CD4-positive, alpha-beta T cell (primary cell): ENCODE measurements at regions not wholly inside any gene's neighbourhood (a gene's known extent, or its start where the extent isn't known, plus 50 kb on each side); places are given as distances from the start of the nearest gene placed in this dataset.
"Not testable (repeated sequence)": the region's sequence is repeated elsewhere in the genome, so short reads cannot be mapped to it uniquely, and the experiment has no call there.

ENCODE experiments used
- ATAC-seq: fragments of 200-7000 bp; cut with Tn5 transposase; one replicate; pipeline ENCODE4 v1.10.0; 2022; ENCODE audit warnings: mild to moderate bottlenecking; ENCODE audit not compliant: poor library complexity
- CTCF ChIA-PET: fragments of 350-600 bp; sonication (Branson Sonifier 250); formaldehyde crosslinking; loops from one replicate; lab custom pipeline; 2021; ENCODE audit warnings: antibody characterized with exemption, inconsistent platforms; lab: Charles Lee
- POLR2A ChIA-PET: fragments of 350-600 bp; sonication (Branson Sonifier 250); formaldehyde crosslinking; loops from one replicate; lab custom pipeline; 2021; ENCODE audit warnings: antibody characterized with exemption, inconsistent platforms; lab: Charles Lee
- DNase-seq, 14 experiments: peaks; one replicate each; pipeline ENCODE4 v3.0.0-alpha.2; 2013 to 2020; ENCODE audit warnings: mixed read lengths in 2 of 14
- H3K27ac ChIP-seq, 2 donors: one replicate each; pipeline versions ENCODE4 v1.5.1 to v1.7.0; 2013; ENCODE audit warnings: low read length in 2 of 2, low read depth in 1 of 2, mild to moderate bottlenecking in 1 of 2
- H3K27me3 ChIP-seq, 2 experiments: 1 replicate in 1 of 2; 2 replicates in 1 of 2; pipeline versions ENCODE4 v1.6.1 to v1.7.0; 2013; ENCODE audit warnings: low read length in 2 of 2, control low read depth in 1 of 2, mild to moderate bottlenecking in 1 of 2, moderate library complexity in 1 of 2; ENCODE audit not compliant: insufficient read depth in 2 of 2, control insufficient read depth in 1 of 2
- H3K36me3 ChIP-seq: one replicate; pipeline ENCODE4 v1.6.1; 2013; ENCODE audit warnings: low read length, control low read depth; ENCODE audit not compliant: insufficient read depth
- H3K4me1 ChIP-seq: one replicate; pipeline ENCODE4 v1.6.1; 2013; ENCODE audit warnings: low read length, control low read depth; ENCODE audit not compliant: insufficient read depth
- H3K4me3 ChIP-seq: one replicate; pipeline ENCODE4 v1.5.1; 2013; ENCODE audit warnings: mild to moderate bottlenecking, low read length, moderate library complexity
- H3K9me3 ChIP-seq, 2 experiments: 1 replicate in 1 of 2; 2 replicates in 1 of 2; pipeline versions ENCODE4 v1.6.1 to v1.7.0; 2013; ENCODE audit warnings: low read length in 2 of 2, mild to moderate bottlenecking in 2 of 2, control low read depth in 1 of 2, moderate library complexity in 1 of 2; ENCODE audit not compliant: control insufficient read depth in 1 of 2, insufficient read depth in 1 of 2
- H3K27ac Mint-ChIP-seq: one replicate; pipeline ENCODE4 v1.8.0; 2020; ENCODE audit warnings: mixed read lengths
- H3K27me3 Mint-ChIP-seq: one replicate; pipeline ENCODE4 v1.8.0; 2021; ENCODE audit warnings: mixed read lengths
- H3K36me3 Mint-ChIP-seq: one replicate; pipeline ENCODE4 v1.8.0; 2021; ENCODE audit warnings: low read depth, mixed read lengths
- H3K4me1 Mint-ChIP-seq: one replicate; pipeline ENCODE4 v1.8.0; 2021; ENCODE audit warnings: low read depth, mixed read lengths
- H3K4me3 Mint-ChIP-seq: one replicate; pipeline ENCODE4 v1.8.0; 2020; ENCODE audit warnings: mild to moderate bottlenecking, mixed read lengths
- H3K9me3 Mint-ChIP-seq: one replicate; pipeline ENCODE4 v1.8.0; 2020; ENCODE audit warnings: mixed read lengths
- intact Hi-C, 2 experiments: fragments of 100-400 bp; cut with DNase I in 1 of 2; cut with micrococcal nuclease in 1 of 2; formaldehyde crosslinking; loops; one replicate each; pipeline versions ENCODE4 v1.15.1 to v1.9.0; 2023 to 2025; cut with DNase I, micrococcal nuclease
- TF ChIP-seq, protein P1 (sequence below): fragments of 200-600 bp; IDR thresholded peaks from one replicate; pipeline ENCODE4 v1.8.0; 2022; ENCODE audit warnings: antibody characterized with exemption, mild to moderate bottlenecking

DNA sequence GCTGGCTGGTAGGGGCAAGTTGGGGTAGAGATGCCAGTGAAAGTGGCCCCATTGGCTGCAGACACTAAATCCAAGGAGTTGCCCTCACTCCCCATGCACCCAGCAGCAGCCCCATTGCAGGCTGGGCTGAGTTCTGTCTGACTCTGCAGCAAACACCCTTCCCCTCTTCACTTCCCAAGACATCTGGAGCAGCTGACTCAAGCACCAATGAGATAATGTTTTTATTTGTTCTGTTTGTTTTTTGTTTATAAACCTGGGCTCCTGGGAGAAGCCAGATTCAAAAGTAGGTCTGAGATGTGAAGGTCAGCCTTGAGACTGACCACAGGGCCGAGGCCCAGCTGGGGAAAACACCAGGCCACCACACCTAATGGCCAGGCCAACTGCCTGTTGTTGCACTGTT, 545.9 kb upstream of the KLF4 start:
- no peaks in the 10 kb centered on the region for H3K27me3 ChIP-seq
- ChIA-PET CTCF (no interaction called here), POLR2A (no interaction called here)
- no peaks in the 10 kb centered on the region for H3K36me3 ChIP-seq
- H3K4me1 ChIP-seq: no peaks in the 10 kb centered on the region
- intact Hi-C loops: no loop called here
- H3K9me3 ChIP-seq: peaks cover 0 to 6% of the 10 kb centered on the region in 2 experiments
- no peak overlapping the region for H3K27ac Mint-ChIP-seq
- ATAC-seq (no peak), DNase-seq (no peak)
- no peaks in the 10 kb centered on the region for H3K36me3 Mint-ChIP-seq
- TF ChIP-seq, protein P1, sequence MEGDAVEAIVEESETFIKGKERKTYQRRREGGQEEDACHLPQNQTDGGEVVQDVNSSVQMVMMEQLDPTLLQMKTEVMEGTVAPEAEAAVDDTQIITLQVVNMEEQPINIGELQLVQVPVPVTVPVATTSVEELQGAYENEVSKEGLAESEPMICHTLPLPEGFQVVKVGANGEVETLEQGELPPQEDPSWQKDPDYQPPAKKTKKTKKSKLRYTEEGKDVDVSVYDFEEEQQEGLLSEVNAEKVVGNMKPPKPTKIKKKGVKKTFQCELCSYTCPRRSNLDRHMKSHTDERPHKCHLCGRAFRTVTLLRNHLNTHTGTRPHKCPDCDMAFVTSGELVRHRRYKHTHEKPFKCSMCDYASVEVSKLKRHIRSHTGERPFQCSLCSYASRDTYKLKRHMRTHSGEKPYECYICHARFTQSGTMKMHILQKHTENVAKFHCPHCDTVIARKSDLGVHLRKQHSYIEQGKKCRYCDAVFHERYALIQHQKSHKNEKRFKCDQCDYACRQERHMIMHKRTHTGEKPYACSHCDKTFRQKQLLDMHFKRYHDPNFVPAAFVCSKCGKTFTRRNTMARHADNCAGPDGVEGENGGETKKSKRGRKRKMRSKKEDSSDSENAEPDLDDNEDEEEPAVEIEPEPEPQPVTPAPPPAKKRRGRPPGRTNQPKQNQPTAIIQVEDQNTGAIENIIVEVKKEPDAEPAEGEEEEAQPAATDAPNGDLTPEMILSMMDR: no peak
- no peak overlapping the region for H3K27ac ChIP-seq
- no peaks in the 10 kb centered on the region for H3K27me3 Mint-ChIP-seq
- no peak overlapping the region for H3K4me3 ChIP-seq
- no peaks in the 10 kb centered on the region for H3K4me1 Mint-ChIP-seq
- H3K4me3 Mint-ChIP-seq: no peak overlapping the region
- H3K9me3 Mint-ChIP-seq: peaks cover 9% of the 10 kb centered on the region

DNA sequence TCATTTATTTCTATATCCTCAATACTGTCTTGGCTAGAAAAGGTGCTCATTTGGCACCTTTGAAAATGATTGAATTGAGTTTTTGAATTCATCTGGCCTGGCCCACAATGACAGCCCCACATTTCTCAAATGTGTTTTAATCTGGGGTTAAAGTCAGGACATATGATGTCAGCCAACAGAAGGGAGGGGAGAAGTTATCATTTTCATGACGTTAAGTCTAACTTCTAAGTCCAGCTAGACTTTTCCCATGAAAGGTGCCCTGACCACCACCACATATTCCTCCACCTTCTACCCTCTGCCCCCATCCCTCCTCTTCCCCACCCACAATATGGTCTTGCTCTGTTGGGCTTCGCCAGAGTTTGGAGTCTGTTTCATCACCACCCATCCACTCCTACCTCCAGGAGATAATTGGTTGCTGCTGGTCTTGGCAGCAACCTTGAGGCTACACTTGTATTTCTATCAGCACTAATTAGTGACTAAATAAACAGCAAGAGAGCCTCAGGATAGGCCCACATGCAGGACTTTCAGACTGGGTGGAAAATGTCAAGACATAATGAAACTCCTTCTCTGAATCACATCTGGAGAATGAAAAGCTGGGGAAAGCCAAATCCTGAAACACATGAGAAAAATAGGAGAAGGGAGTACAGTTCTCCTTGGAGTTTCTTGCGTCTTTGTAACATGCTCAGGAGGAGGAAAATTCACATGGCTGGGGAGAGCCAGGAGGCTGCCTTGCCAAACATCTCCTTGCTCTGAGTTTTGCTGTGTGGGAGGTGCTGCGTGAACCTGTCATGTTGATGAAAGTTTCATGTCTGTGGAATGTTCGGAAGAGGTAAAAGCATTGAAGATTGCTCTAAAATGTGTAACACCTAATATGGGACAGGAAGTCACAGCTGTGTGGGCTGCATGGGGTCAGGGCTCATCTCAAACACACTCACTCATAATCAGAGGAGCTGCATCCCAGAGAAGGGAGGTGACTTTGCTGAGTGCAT, 544.7 kb upstream of the KLF4 start:
- H3K36me3 ChIP-seq: no peaks in the 10 kb centered on the region
- H3K27me3 Mint-ChIP-seq: no peaks in the 10 kb centered on the region
- H3K27ac ChIP-seq: no peak overlapping the region
- CTCF ChIA-PET: no interaction called here
- H3K27ac Mint-ChIP-seq: no peak overlapping the region
- H3K36me3 Mint-ChIP-seq: no peaks in the 10 kb centered on the region
- H3K4me1 Mint-ChIP-seq: no peaks in the 10 kb centered on the region
- TF ChIP-seq, protein P1: no peak
- H3K4me3 Mint-ChIP-seq: no peak overlapping the region
- H3K27me3 ChIP-seq: no peaks in the 10 kb centered on the region
- intact Hi-C loops: no loop called here
- H3K4me3 ChIP-seq: no peak overlapping the region
- no peaks in the 10 kb centered on the region for H3K4me1 ChIP-seq
- POLR2A ChIA-PET: no interaction called here
- peaks cover 0 to 6% of the 10 kb centered on the region in 2 experiments for H3K9me3 ChIP-seq
- DNase-seq (no peak), ATAC-seq (no peak)
- H3K9me3 Mint-ChIP-seq: peaks cover 11% of the 10 kb centered on the region

DNA sequence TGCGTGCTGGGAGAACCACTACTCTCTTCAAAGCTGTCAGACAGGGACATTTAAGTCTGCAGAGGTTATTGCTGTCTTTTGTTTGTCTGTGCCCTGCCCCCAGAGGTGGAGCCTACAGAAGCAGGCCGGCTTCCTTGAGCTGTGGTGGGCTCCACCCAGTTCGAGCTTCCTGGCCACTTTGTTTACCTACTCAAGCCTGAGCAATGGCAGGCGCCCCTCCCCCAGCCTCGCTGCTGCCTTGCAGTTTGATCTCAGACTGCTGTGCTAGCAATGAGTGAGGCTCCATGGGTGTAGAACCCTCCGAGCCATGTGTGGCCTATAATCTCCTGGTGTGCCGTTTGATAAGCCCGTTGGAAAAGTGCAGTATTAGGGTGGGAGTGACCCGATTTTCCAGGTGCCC, 542.5 kb upstream of the KLF4 start:
- H3K4me1 Mint-ChIP-seq, H3K27me3 ChIP-seq, POLR2A ChIA-PET, H3K27ac ChIP-seq, H3K4me3 ChIP-seq, H3K27me3 Mint-ChIP-seq, H3K4me3 Mint-ChIP-seq, ATAC-seq, H3K27ac Mint-ChIP-seq, CTCF ChIA-PET, H3K36me3 ChIP-seq, H3K36me3 Mint-ChIP-seq, H3K9me3 ChIP-seq, H3K4me1 ChIP-seq, DNase-seq, intact Hi-C loops: not testable (repeated sequence)
- H3K9me3 Mint-ChIP-seq: peaks cover 11% of the 10 kb centered on the region

DNA sequence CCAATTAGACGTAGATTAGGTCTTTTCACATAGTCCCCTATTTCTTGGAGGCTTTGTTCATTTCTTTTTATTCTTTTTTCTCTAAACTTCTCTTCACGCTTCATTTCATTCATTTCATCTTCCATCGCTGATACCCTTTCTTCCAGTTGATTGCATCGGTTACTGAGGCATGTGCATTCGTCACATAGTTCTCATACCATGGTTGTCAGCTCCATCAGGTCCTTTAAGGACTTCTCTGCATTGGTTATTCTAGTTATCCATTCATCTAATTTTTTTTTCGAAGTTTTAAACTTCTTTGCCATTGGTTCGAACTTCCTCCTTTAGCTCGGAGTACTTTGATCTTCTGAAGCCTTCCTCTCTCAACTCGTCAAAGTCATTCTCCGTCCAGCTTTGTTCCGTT, 541.7 kb upstream of the KLF4 start:
- CTCF ChIA-PET, H3K27ac Mint-ChIP-seq, H3K4me1 ChIP-seq, POLR2A ChIA-PET, H3K9me3 Mint-ChIP-seq, H3K36me3 ChIP-seq, H3K9me3 ChIP-seq, intact Hi-C loops, H3K36me3 Mint-ChIP-seq, H3K27me3 Mint-ChIP-seq, H3K4me3 Mint-ChIP-seq, H3K4me3 ChIP-seq, H3K27me3 ChIP-seq, H3K4me1 Mint-ChIP-seq, ATAC-seq, H3K27ac ChIP-seq, DNase-seq: not testable (repeated sequence)

DNA sequence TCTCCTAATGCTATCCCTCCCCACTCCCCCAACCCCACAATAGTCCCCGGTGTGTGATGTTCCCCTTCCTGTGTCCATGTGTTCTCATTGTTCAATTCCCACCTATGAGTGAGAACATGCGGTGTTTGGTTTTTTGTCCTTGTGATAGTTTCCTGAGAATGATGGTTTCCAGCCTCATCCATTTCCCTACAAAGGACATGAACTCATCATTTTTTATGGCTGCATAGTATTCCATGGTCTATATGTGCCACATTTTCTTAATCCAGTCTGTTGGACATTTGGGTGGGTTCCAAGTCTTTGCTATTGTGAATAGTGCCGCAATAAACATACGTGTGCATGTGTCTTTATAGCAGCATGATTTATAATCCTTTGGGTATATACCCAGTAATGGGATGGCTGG, 537.1 kb upstream of the KLF4 start:
- CTCF ChIA-PET, H3K27ac ChIP-seq, H3K4me1 Mint-ChIP-seq, H3K9me3 ChIP-seq, H3K4me3 ChIP-seq, ATAC-seq, intact Hi-C loops, DNase-seq, H3K4me3 Mint-ChIP-seq, H3K36me3 ChIP-seq, POLR2A ChIA-PET, H3K4me1 ChIP-seq, H3K27me3 Mint-ChIP-seq, H3K27ac Mint-ChIP-seq, H3K9me3 Mint-ChIP-seq, H3K36me3 Mint-ChIP-seq, H3K27me3 ChIP-seq: not testable (repeated sequence)
